ENCODE measurements at regions not wholly inside any gene's neighbourhood (a gene's known extent, or its start where the extent isn't known, plus 50 kb on each side); places are given as distances from the start of the nearest gene placed in this dataset.

DNA sequence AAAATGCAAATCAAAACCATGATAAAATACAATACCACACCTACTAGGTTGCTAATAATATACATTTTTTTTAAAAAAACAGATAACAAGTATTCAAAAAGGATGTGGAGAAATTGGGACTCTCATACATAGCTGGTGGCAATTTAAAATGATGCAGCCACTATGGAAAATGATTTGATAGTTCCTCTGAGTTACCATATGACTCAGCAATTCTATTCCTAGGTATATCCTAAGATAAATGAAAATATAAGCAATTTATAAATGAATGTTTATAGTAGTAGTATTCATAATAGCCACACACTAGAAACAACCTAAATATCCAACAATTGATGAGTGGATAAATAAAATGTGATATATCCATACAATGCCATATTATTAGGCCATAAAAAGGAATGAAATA, 210.2 kb downstream of the MREG start:
- TF ChIP-seq POLR2AphosphoS5 (IDR thresholded peaks at IDR 0.05; ENCODE audit: borderline replicate concordance, low read depth, low read length) (no peak), EZH2 (IDR thresholded peaks at IDR 0.05) (no peak)
